ENCODE measurements at regions not wholly inside any gene's neighbourhood (a gene's known extent, or its start where the extent isn't known, plus 50 kb on each side); places are given as distances from the start of the nearest gene placed in this dataset.

- no peak for TF ChIP-seq CTCF (IDR thresholded peaks at IDR 0.05)
- no peak for TF ChIP-seq EZH2 (IDR thresholded peaks at IDR 0.05; ENCODE audit: borderline replicate concordance, insufficient read depth, low read depth, low read length, poor library complexity, severe bottlenecking)
Observed at GRCh38 chr18:43588838-43589237, 311.5 kb upstream of the SYT4 start.

Data from B cell (primary cell).